ENCODE measurements at regions not wholly inside any gene's neighbourhood (a gene's known extent, or its start where the extent isn't known, plus 50 kb on each side); places are given as distances from the start of the nearest gene placed in this dataset.
A peak's percentile ranks its signal among the peaks of the same experiment; 100 is the strongest.
"Not testable (repeated sequence)": the region's sequence is repeated elsewhere in the genome, so short reads cannot be mapped to it uniquely, and the experiment has no call there.

GRCh38 chr12:9543341-9543740, 64.4 kb downstream of the KLRB1 start:
- in situ Hi-C loops (cut with HindIII; ENCODE audit: low sequenced_read_pairs); DNase-seq (ENCODE audit: low spot score): not testable (repeated sequence)

- in situ Hi-C loops (cut with HindIII; ENCODE audit: low sequenced_read_pairs), result not testable (repeated sequence)
Observed at GRCh38 chr12:9542827-9543226, 64.9 kb downstream of the KLRB1 start.

GRCh38 chr12:9515925-9516324, 91.8 kb downstream of the KLRB1 start:
- DNase-seq (ENCODE audit: low spot score); in situ Hi-C loops (cut with HindIII; ENCODE audit: low sequenced_read_pairs): not testable (repeated sequence)

More at GRCh38 chr12:9542827-9543226, 64.9 kb downstream of the KLRB1 start:
- not testable (repeated sequence) for DNase-seq (ENCODE audit: low spot score)

GRCh38 chr12:9512695-9513094, 95.0 kb downstream of the KLRB1 start:
- DNase-seq (ENCODE audit: low spot score); in situ Hi-C loops (cut with HindIII; ENCODE audit: low sequenced_read_pairs): not testable (repeated sequence)

GRCh38 chr12:9510392-9511011, 97.2 kb downstream of the KLRB1 start:
- DNase-seq (ENCODE audit: low spot score); in situ Hi-C loops (cut with HindIII; ENCODE audit: low sequenced_read_pairs): not testable (repeated sequence)

- in situ Hi-C loops (cut with HindIII; ENCODE audit: low sequenced_read_pairs), result no loop called here
- no peak for DNase-seq (ENCODE audit: low spot score)
Observed at GRCh38 chr12:9509464-9510161, 98.1 kb downstream of the KLRB1 start.

- in situ Hi-C loops (cut with HindIII; ENCODE audit: low sequenced_read_pairs), result no loop called here
- no peak for DNase-seq (ENCODE audit: low spot score)
Observed at GRCh38 chr12:9506746-9507145, 101.0 kb downstream of the KLRB1 start.

GRCh38 chr12:9503384-9503783, 104.3 kb downstream of the KLRB1 start:
- DNase-seq (ENCODE audit: low spot score); in situ Hi-C loops (cut with HindIII; ENCODE audit: low sequenced_read_pairs): not testable (repeated sequence)

- in situ Hi-C loops (cut with HindIII; ENCODE audit: low sequenced_read_pairs); DNase-seq (ENCODE audit: low spot score): not testable (repeated sequence)
Observed at GRCh38 chr12:9502845-9503244, 104.9 kb downstream of the KLRB1 start.

- in situ Hi-C loops (cut with HindIII; ENCODE audit: low sequenced_read_pairs); DNase-seq (ENCODE audit: low spot score): not testable (repeated sequence)
Observed at GRCh38 chr12:9493325-9493724, 114.4 kb downstream of the KLRB1 start.

- DNase-seq (ENCODE audit: low spot score); in situ Hi-C loops (cut with HindIII; ENCODE audit: low sequenced_read_pairs): not testable (repeated sequence)
Observed at GRCh38 chr12:9481289-9481688, 126.4 kb downstream of the KLRB1 start.

- DNase-seq (ENCODE audit: low spot score); in situ Hi-C loops (cut with HindIII; ENCODE audit: low sequenced_read_pairs): not testable (repeated sequence)
Observed at GRCh38 chr12:9474197-9474596, 133.5 kb downstream of the KLRB1 start.

GRCh38 chr12:9473638-9474037, 134.1 kb downstream of the KLRB1 start:
- DNase-seq (ENCODE audit: low spot score); in situ Hi-C loops (cut with HindIII; ENCODE audit: low sequenced_read_pairs): not testable (repeated sequence)

- DNase-seq (ENCODE audit: low spot score); in situ Hi-C loops (cut with HindIII; ENCODE audit: low sequenced_read_pairs): not testable (repeated sequence)
Observed at GRCh38 chr12:9471501-9471900, 136.2 kb downstream of the KLRB1 start.

- DNase-seq (ENCODE audit: low spot score); in situ Hi-C loops (cut with HindIII; ENCODE audit: low sequenced_read_pairs): not testable (repeated sequence)
Observed at GRCh38 chr12:9470367-9470766, 137.3 kb downstream of the KLRB1 start.

GRCh38 chr12:9469956-9470355, 137.8 kb downstream of the KLRB1 start:
- DNase-seq (ENCODE audit: low spot score); in situ Hi-C loops (cut with HindIII; ENCODE audit: low sequenced_read_pairs): not testable (repeated sequence)

GRCh38 chr12:9469463-9469862, 138.3 kb downstream of the KLRB1 start:
- in situ Hi-C loops (cut with HindIII; ENCODE audit: low sequenced_read_pairs); DNase-seq (ENCODE audit: low spot score): not testable (repeated sequence)

- in situ Hi-C loops (cut with HindIII; ENCODE audit: low sequenced_read_pairs), result not testable (repeated sequence)
- DNase-seq (ENCODE audit: low spot score), result peak; percentile 18
Observed at GRCh38 chr12:9468998-9469397, 138.7 kb downstream of the KLRB1 start.

- DNase-seq (ENCODE audit: low spot score); in situ Hi-C loops (cut with HindIII; ENCODE audit: low sequenced_read_pairs): not testable (repeated sequence)
Observed at GRCh38 chr12:9468144-9468543, 139.6 kb downstream of the KLRB1 start.

- in situ Hi-C loops (cut with HindIII; ENCODE audit: low sequenced_read_pairs), result no loop called here
- no peak for DNase-seq (ENCODE audit: low spot score)
Observed at GRCh38 chr12:9464408-9464807, 143.3 kb downstream of the KLRB1 start.
